ENCODE measurements at regions not wholly inside any gene's neighbourhood (a gene's known extent, or its start where the extent isn't known, plus 50 kb on each side); places are given as distances from the start of the nearest gene placed in this dataset.

DNA sequence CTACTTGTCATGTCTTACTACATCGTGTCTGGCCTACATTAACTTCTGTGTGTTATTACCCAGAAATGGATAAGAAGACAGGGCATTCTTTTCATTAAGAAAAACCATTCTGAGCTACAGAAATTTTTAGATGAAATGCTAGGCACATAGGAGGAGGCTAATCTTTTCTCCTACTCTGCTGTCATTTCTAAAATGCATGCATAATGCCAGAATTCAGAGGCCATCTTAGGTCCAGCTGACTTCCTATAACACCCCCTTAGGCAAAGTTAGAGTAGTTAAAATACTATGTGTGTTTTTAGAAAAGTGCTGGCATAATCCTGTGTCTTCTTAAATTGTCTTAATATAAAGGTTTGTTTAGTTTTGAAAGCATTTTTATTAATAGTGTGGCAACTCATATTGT lies 352.6 kb downstream of the CSNK1G3 start:
- TF ChIP-seq, protein P1, sequence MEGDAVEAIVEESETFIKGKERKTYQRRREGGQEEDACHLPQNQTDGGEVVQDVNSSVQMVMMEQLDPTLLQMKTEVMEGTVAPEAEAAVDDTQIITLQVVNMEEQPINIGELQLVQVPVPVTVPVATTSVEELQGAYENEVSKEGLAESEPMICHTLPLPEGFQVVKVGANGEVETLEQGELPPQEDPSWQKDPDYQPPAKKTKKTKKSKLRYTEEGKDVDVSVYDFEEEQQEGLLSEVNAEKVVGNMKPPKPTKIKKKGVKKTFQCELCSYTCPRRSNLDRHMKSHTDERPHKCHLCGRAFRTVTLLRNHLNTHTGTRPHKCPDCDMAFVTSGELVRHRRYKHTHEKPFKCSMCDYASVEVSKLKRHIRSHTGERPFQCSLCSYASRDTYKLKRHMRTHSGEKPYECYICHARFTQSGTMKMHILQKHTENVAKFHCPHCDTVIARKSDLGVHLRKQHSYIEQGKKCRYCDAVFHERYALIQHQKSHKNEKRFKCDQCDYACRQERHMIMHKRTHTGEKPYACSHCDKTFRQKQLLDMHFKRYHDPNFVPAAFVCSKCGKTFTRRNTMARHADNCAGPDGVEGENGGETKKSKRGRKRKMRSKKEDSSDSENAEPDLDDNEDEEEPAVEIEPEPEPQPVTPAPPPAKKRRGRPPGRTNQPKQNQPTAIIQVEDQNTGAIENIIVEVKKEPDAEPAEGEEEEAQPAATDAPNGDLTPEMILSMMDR (IDR thresholded peaks at IDR 0.05): no peak
- no peak for TF ChIP-seq POLR2A (IDR thresholded peaks at IDR 0.05)

Measured in right lobe of liver (tissue), 4 donors.